Transverse colon (tissue), 4 donors: ENCODE measurements at regions not wholly inside any gene's neighbourhood (a gene's known extent, or its start where the extent isn't known, plus 50 kb on each side); places are given as distances from the start of the nearest gene placed in this dataset.
"Not testable (repeated sequence)": the region's sequence is repeated elsewhere in the genome, so short reads cannot be mapped to it uniquely, and the experiment has no call there.

Source experiments
- DNase-seq: peaks from one replicate; pipeline ENCODE4 v3.0.0-alpha.2; 2019
- H3K27ac ChIP-seq, 4 donors: fragments of 200-600 bp; sonication (generic); 2 replicates each; pipeline ENCODE4 v1.5.1; 2016 to 2018; ENCODE audit warnings: inconsistent platforms in 4 of 4
- H3K27me3 ChIP-seq: fragments of 200-600 bp; sonication (generic); 2 replicates; pipeline ENCODE4 v1.5.1; 2017; ENCODE audit warnings: inconsistent platforms
- H3K36me3 ChIP-seq, 4 donors: fragments of 200-600 bp; sonication (generic); 2 replicates each; pipeline ENCODE4 v1.5.1; 2017 to 2019; ENCODE audit warnings: inconsistent platforms in 4 of 4
- H3K4me1 ChIP-seq, 4 donors: fragments of 200-600 bp; sonication (generic); 2 replicates each; pipeline ENCODE4 v1.5.1; 2017 to 2020; ENCODE audit warnings: inconsistent platforms in 4 of 4
- H3K4me3 ChIP-seq, 4 donors: fragments of 200-600 bp; sonication (generic); 1 replicate in 1 of 4; 2 replicates in 3 of 4; pipeline versions ENCODE4 v1.5.1 to v1.6.1; 2017 to 2019; ENCODE audit warnings: inconsistent platforms in 4 of 4
- H3K9me3 ChIP-seq, 2 donors: fragments of 200-600 bp; sonication (generic); 2 replicates each; pipeline ENCODE4 v1.5.1; 2017 to 2019; ENCODE audit warnings: inconsistent platforms in 2 of 2
- EP300 ChIP-seq: sonication (generic); formaldehyde crosslinking; IDR thresholded peaks from one replicate; pipeline ENCODE4 v1.6.1; 2017; ENCODE audit warnings: antibody characterized with exemption, low read depth
- POLR2A ChIP-seq: fragments of 450-650 bp; IDR thresholded peaks from one replicate; pipeline ENCODE4 v1.6.1; 2016; ENCODE audit warnings: antibody characterized with exemption, mild to moderate bottlenecking, moderate library complexity
- POLR2AphosphoS5 ChIP-seq, 3 donors: sonication (generic); formaldehyde crosslinking; IDR thresholded peaks; one replicate each; pipeline ENCODE4 v1.6.1; 2016; ENCODE audit warnings: antibody characterized with exemption in 3 of 3
- WGBS, 2 donors: methylation state at CpG; one replicate each; pipeline ENCODE4 v1.1.5; 2018; ENCODE audit warnings: low coverage in 1 of 2; 5-methylcytosine and 5-hydroxymethylcytosine counted together
- in situ Hi-C, 4 donors: fragments of 200-750 bp; cut with MboI; loops; one replicate each; pipeline versions ENCODE4 v1.15.0 to v1.15.1; 2017; ENCODE audit warnings: low sequenced_read_pairs in 3 of 4, low pct_ligation_motif_present in 1 of 4, low pct_unique_long_range_greater_than_20kb in 1 of 4
- intact Hi-C: fragments of 100-400 bp; cut with DNase I; formaldehyde crosslinking; loops from one replicate; pipeline ENCODE4 v1.15.1; 2023; ENCODE audit warnings: low total_unique reads
- TF ChIP-seq, protein P1 (sequence below), 5 experiments: fragments of 200-600 bp in 3 of 5; fragments of 450-650 bp in 2 of 5; sonication (generic) in 3 of 5; IDR thresholded peaks; 1 replicate in 2 of 5; 2 replicates in 3 of 5; pipeline ENCODE4 v1.5.1; 2016 to 2017; ENCODE audit warnings: antibody characterized with exemption in 5 of 5, inconsistent platforms in 3 of 5, mild to moderate bottlenecking in 2 of 5, moderate library complexity in 1 of 5

DNA sequence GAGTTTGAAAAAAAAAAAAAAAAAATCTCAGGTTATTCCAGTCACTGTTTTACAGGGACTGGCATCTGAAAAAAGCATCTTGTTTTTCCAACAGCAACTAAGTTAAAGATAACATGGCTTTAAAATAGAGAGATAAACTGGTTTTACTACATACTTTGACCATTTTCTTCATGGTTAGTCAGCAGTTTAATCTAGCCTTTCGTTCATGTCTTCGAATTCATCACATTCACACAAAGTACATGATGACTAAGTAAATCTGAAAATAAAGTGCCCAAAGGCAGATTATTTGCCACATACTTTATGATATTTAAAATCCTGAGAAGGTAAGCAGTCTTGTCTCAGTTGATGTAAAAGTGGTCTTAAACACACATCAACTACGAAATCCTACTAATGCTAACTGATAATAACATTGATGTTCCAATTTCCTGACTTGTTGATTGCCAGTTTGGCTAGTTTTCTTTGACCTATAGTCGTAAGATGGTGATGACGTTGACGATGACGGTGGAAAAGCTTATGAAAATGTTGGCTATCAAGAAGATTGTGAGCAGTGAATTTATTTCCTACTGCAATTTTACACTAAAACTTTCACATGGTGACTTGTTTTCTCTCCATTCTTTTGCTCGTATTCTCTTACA is 540.5 kb upstream of the BOD1L1 start:
- 88 to 90% methylated on average over 8 of the region's 8 CpGs for WGBS, 2 donors
- no peak overlapping the region for H3K27ac ChIP-seq
- in situ Hi-C loops = no loop called here
- no peak overlapping the region for H3K4me3 ChIP-seq
- intact Hi-C loops = no loop called here
- H3K9me3 ChIP-seq = no peaks in the 10 kb centered on the region
- H3K36me3 ChIP-seq = no peaks in the 10 kb centered on the region
- no peak for DNase-seq
- H3K4me1 ChIP-seq = no peaks in the 10 kb centered on the region
- H3K27me3 ChIP-seq = no peaks in the 10 kb centered on the region
- TF ChIP-seq EP300 = no peak

DNA sequence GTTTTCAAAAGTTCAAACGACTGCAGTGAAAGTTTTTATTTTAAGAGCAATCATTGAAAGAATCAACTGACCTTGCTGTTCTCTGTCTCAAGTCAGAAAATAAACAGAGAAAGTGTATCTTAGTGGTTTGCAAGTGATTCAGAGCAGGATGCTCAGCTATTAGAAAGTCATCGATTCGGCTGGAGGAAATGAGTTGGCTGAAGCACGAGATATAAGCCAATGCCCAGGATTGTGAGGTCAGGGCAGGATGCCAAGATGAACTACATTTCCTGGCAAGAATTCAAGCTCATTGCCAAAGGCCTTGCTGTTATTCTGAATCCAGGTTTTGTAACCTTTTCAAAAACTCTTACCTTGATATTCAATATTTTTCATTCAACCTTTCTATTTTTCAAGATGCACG is 541.4 kb upstream of the BOD1L1 start:
- no peaks in the 10 kb centered on the region for H3K9me3 ChIP-seq
- TF ChIP-seq POLR2AphosphoS5 (IDR thresholded peaks at IDR 0.05) (no peak), EP300 (no peak), POLR2A (no peak)
- TF ChIP-seq, protein P1, sequence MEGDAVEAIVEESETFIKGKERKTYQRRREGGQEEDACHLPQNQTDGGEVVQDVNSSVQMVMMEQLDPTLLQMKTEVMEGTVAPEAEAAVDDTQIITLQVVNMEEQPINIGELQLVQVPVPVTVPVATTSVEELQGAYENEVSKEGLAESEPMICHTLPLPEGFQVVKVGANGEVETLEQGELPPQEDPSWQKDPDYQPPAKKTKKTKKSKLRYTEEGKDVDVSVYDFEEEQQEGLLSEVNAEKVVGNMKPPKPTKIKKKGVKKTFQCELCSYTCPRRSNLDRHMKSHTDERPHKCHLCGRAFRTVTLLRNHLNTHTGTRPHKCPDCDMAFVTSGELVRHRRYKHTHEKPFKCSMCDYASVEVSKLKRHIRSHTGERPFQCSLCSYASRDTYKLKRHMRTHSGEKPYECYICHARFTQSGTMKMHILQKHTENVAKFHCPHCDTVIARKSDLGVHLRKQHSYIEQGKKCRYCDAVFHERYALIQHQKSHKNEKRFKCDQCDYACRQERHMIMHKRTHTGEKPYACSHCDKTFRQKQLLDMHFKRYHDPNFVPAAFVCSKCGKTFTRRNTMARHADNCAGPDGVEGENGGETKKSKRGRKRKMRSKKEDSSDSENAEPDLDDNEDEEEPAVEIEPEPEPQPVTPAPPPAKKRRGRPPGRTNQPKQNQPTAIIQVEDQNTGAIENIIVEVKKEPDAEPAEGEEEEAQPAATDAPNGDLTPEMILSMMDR (IDR thresholded peaks at IDR 0.05) = no peak
- intact Hi-C loops = no loop called here
- H3K27ac ChIP-seq = no peak overlapping the region
- DNase-seq = peak; percentile 23
- H3K36me3 ChIP-seq = no peaks in the 10 kb centered on the region
- no peaks in the 10 kb centered on the region for H3K4me1 ChIP-seq
- WGBS, 2 donors = 27 to 28% methylated on average over 5 of the region's 5 CpGs
- H3K27me3 ChIP-seq = no peaks in the 10 kb centered on the region
- no peak overlapping the region for H3K4me3 ChIP-seq
- in situ Hi-C loops = no loop called here

DNA sequence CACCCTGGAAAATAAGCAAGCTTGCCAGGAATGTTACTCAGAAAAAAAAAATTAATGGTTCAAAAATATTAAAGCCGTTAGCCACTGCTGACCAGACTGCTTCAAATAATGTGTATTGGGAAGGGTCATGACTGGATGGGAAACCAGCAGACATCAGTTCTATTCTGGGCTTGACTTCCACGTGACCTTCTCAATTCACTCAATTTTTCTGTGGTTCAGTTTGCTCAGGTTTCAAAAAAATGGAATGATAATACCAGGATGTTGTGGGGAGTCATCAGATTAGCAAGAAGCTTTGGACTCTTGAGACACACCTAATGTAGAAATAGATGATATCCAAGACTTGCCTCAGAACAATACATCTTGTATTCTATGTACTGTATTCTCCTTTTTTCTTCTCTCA is 541.9 kb upstream of the BOD1L1 start:
- no peaks in the 10 kb centered on the region for H3K4me1 ChIP-seq
- H3K27me3 ChIP-seq = no peaks in the 10 kb centered on the region
- TF ChIP-seq EP300 = no peak
- TF ChIP-seq POLR2AphosphoS5 (IDR thresholded peaks at IDR 0.05) = no peak
- TF ChIP-seq, protein P1 (IDR thresholded peaks at IDR 0.05) = no peak
- TF ChIP-seq POLR2A = no peak
- no peak for DNase-seq
- no peak overlapping the region for H3K4me3 ChIP-seq
- H3K36me3 ChIP-seq = no peaks in the 10 kb centered on the region
- H3K27ac ChIP-seq = no peak overlapping the region
- intact Hi-C loops = no loop called here
- H3K9me3 ChIP-seq = no peaks in the 10 kb centered on the region
- 40 to 76% methylated on average over 2 of the region's 2 CpGs for WGBS, 2 donors
- in situ Hi-C loops = no loop called here

DNA sequence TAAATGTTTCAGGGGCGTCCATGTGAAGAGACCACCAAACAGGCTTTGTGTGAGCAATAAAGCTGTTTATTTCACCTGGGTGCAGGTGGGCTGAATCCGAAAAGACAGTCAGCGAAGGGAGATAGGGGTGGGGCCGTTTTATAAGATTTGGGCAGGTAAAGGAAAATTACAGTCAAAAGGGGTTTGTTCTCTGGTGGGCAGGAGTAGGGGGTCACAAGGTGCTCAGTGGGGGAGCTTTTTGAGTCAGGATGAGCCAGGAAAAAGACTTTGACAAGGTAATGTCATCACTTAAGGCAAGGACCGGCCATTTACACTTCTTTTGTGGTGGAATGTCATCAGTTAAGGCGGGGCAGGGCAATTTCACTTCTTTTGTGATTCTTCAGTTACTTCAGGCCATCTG is 542.4 kb upstream of the BOD1L1 start:
- H3K9me3 ChIP-seq, H3K36me3 ChIP-seq, intact Hi-C loops, DNase-seq, H3K27me3 ChIP-seq, in situ Hi-C loops, H3K4me1 ChIP-seq, H3K4me3 ChIP-seq, H3K27ac ChIP-seq: not testable (repeated sequence)
- WGBS, 2 donors = 67 to 77% methylated on average over 6 of the region's 6 CpGs

DNA sequence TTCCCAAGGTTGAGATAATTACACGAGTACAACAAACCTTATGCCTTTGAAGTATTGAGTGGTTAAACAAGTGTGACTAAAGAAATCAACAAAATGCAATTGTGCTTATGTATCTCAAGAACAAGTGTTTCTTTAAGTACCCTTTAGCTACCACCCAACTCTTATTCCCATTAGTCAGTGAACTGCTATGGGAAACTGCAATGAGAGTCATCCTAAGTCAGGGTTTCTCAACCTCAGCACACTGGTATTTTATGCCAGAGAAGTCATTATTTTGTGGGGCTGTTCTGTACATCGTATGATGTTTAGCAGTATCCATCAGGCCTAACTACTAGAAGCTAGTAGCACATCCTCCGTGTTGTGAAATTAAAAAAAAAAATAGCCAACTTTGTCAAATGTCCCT is 549.1 kb upstream of the BOD1L1 start:
- Histone ChIP-seq H3K9me3 (no peaks in the 10 kb centered on the region), H3K4me3 (no peak overlapping the region), H3K27ac (no peak overlapping the region), H3K36me3 (no peaks in the 10 kb centered on the region), H3K27me3 (no peaks in the 10 kb centered on the region), H3K4me1 (peaks cover 0 to 5% (median 0%) of the 10 kb centered on the region in 4 donors)
- intact Hi-C loops (no loop called here), in situ Hi-C loops (no loop called here)
- WGBS, 2 donors = 90 to 94% methylated on average over 3 of the region's 3 CpGs
- TF ChIP-seq POLR2A (no peak), EP300 (no peak), POLR2AphosphoS5 (IDR thresholded peaks at IDR 0.05) (no peak)
- TF ChIP-seq, protein P1 (IDR thresholded peaks at IDR 0.05) = no peak
- DNase-seq = no peak
